Peyer's patch (tissue), 4 donors: ENCODE measurements at regions not wholly inside any gene's neighbourhood (a gene's known extent, or its start where the extent isn't known, plus 50 kb on each side); places are given as distances from the start of the nearest gene placed in this dataset.

Source experiments
- CTCF ChIP-seq, 6 experiments: fragments of 450-650 bp in 4 of 6; fragments of 200-600 bp in 2 of 6; sonication (generic) in 1 of 6; IDR thresholded peaks; one replicate each; pipeline ENCODE4 v1.5.1; 2017 to 2019; ENCODE audit warnings: antibody characterized with exemption in 6 of 6, mild to moderate bottlenecking in 3 of 6, moderate library complexity in 1 of 6
- POLR2A ChIP-seq, 2 donors: fragments of 450-650 bp; IDR thresholded peaks; one replicate each; pipeline ENCODE4 v1.5.1; 2017; ENCODE audit warnings: antibody characterized with exemption in 2 of 2, mild to moderate bottlenecking in 2 of 2, moderate library complexity in 2 of 2

- no peak for TF ChIP-seq POLR2A (IDR thresholded peaks at IDR 0.05)
- TF ChIP-seq CTCF (IDR thresholded peaks at IDR 0.05), result no peak
These were observed 1055.9 kb downstream of the NR2F1-AS1 start for GRCh38 chr5:92525131-92525530.
